Hindlimb muscle (tissue), 1 donor: ENCODE measurements at regions not wholly inside any gene's neighbourhood (a gene's known extent, or its start where the extent isn't known, plus 50 kb on each side); places are given as distances from the start of the nearest gene placed in this dataset.

Source experiments
- DNase-seq: peaks from one replicate; pipeline ENCODE4 v3.0.0-alpha.2; 2013

DNA sequence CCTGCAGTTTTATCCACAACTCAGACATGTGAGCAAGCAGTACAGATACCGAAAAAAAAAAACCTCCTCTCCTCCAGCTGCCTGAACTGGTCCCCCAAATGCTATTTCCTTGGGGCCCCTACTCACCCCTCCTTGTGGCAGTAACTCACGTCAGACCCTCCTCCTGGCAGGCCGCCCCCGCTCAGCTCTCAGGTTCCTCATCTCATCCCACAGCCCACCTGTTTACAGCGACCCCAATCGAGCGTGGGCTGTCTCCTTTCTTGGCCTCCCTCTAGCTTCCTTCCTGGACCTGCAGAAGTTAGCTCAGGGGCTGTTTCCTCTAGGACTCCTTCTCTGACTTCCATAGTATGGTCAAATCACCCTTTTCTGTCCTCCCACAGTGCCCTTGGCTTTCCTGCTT lies 455.3 kb downstream of the BCL11B start:
- DNase-seq, result no peak

DNA sequence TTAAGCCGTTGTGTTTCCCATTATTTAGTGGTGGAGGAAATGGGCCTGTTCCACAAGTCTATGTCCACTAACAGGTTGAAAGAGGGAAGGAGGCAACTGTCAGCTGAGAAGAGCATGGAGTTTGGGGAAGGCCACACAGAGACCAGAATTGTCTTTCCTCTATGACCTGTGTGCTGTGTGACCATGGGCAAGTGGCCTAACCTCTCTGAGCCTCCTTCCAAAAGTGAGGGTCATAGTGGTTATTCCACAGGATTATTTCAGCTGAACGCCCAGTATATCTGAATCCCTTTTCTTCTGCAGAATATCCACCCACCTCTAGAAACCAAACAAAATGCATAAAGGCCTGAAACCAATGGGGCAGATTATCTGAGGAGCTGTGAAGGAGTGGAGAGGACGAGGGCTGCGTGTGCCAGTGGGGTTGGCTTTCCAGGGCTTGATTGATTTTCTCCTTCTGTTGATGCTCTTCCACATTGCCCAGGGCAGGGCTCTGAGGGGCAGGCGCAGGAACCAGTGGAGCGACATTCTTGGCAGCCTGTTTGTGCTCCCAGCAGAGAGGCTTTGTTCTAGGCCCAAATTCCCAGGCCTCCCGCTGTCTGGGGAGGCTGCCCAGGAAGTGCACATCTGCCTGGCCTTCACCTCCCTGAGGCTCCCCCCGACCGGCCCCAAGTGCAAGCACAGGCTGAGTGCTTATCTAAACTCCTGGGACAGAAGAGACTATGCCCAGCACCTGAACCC lies 452.7 kb downstream of the BCL11B start:
- no peak for DNase-seq

DNA sequence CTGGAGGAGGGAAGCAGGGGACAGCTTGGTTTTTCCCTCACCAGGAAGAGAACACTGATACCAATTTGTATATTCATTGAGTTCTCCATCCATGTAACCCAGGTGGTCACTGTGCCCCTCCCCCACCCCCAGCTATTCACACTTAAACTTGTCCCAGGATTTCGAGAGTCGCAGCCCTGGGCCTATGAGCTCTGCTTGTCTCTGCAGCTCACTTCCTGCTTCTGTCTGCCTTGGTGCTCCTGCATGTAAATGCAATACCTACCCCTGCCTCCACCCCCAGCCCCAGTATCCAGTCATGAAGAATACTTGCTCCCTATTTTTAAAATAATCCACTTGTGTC lies 452.2 kb downstream of the BCL11B start:
- DNase-seq, result no peak

DNA sequence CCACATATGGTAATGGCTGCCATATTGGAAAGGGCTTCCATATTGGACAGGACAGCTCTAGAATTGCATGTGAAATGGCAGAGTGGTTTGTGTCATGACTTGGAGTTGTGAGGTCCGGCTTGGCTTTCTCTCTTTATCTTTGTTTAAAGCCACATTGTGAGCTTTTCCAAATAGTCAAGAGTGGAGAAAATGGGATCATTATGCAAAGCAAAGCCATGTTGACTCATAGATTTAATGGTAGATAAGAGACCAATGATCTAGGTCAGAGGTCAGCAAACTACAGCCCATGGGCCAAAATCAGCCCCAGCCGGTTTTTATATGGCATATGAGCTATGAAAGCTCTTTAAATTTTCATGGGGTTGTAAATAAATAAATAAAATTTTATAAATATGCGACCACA lies 449.1 kb downstream of the BCL11B start:
- DNase-seq, result no peak

DNA sequence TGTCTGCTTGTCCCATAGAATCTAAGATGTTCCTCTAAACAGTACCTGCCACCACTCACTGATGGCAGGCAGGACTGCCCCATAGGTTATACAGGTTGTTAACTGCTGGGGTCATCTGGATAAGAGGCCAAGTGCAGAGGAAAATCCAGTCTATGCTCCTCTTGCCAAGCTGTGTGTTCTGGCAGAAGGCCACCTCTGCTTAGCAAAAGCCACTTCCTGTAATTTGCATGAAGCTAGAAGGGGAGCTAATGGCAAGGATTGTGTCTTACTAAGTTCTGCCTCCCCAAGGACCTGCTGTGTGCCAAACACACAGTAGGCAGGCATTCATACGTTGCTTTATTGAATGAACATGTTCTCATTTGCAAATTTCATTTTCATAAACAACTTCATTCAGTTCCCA lies 445.4 kb downstream of the BCL11B start:
- no peak for DNase-seq

DNA sequence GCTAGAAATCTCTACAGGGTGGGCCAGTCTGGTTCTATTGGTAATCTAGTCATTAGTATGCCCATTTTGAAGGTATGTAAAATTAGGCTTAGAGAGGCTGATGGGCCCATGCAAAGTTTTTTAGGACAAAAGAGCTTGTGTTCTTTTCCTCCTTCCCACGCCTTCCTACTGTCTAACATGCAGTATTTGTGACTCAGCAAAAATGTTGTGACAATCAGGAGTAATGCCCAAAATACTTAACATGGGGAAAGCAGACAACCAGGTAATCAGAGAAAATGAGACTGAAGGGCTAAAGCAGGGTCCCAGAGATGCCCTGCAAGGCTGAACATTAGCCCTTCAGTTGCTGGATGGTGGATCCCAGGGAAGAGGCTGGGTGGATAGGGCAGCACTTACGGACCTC lies 437.9 kb downstream of the BCL11B start:
- DNase-seq, result no peak

DNA sequence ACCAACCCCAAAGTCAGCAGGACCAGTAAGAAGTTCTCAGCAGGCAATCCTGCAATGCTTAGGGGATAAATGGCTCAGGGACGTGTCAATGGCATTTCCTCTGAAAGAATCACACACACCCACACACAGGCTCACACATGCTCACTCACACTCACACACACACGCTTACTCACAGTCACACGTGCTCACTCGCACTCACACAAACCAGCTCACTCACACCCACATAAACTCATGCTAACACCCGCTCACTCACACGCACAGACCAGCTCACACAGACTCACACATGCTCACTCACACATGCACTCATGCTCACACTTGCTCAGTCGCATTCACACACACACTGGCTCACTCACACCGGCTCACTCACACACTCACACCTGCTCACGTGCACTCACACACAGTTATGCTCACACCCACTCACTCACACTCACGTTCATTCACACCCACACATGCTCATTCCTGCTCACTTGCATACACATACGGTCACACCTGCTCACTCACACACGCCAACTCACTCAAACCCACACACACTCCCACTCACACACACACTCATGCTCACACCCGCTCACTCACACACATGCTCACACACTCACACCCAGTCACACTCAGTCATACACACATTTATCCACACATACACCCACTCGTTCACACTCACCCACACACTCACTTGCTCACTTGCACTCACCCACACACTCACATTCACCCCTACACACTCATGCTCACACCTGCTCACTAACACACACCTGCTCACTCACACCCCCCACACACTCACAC lies 436.8 kb downstream of the BCL11B start:
- no peak for DNase-seq

DNA sequence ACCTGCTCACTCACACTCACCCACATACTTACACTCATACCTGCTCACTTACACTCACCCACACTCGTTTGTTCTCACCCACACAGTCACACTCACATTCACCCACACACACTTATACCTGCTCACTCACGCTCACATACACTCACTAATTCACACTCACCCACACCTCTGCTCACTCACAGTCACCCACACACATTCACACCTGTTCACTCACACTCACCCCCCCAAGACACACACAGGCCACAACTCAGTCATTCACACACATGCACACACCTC lies 436.2 kb downstream of the BCL11B start:
- no peak for DNase-seq

DNA sequence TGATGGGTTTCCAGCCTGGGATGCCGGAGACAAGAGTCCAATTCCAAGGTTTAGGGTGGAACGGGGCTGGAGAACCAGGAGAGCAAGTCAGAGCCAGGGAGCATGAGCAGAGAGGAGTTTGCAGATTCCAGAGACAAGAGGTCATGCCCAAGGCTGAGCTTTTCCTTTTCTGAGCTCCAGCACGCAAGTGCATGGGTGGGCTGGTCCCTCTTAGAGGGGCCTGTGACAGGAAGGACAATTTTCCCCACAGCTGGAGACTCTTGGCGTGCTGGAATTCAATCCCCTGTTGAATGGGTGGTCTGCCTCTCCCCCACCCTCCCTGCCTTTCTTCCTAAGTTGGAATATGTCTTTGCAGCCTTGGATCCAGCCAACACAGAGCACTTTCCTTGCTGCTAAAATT lies 431.9 kb downstream of the BCL11B start:
- no peak for DNase-seq

DNA sequence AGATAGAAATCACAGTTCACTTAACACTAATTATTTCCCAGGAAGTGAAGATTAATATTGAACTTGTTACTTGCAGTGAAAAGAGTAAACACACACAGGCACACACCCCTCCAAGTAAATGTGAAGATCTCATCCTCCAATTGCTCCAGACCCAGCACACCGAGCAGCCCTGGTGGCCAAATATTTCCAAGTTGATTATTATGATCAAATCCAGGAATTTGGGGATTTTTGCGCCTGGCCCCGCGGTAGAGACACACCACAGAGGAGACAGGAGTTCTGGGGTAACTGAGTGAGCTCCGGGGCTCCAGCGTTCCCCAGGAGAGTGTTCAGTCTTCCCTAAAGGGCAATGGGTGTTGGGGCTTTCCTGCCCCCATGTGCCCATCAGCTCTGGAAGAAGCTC lies 431.5 kb downstream of the BCL11B start:
- no peak for DNase-seq

DNA sequence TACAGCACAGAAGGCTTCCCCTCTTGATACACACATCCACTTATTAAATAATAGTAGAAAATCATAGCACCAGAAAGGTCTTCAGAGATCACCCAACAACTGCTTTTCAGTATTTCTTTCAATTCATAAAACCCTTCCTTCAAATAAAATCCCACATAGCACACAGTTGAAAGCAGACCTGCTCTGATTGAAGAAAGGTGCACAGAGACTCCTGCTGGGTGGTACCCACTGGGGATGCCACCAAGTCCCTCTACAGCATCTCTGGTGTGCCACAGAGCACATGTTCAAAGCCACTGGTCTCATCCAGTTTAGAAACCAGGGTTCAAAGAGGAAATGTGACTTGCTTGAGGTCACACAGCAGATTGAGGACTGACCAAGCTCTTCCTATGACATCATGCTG lies 427.5 kb downstream of the BCL11B start:
- no peak for DNase-seq

DNA sequence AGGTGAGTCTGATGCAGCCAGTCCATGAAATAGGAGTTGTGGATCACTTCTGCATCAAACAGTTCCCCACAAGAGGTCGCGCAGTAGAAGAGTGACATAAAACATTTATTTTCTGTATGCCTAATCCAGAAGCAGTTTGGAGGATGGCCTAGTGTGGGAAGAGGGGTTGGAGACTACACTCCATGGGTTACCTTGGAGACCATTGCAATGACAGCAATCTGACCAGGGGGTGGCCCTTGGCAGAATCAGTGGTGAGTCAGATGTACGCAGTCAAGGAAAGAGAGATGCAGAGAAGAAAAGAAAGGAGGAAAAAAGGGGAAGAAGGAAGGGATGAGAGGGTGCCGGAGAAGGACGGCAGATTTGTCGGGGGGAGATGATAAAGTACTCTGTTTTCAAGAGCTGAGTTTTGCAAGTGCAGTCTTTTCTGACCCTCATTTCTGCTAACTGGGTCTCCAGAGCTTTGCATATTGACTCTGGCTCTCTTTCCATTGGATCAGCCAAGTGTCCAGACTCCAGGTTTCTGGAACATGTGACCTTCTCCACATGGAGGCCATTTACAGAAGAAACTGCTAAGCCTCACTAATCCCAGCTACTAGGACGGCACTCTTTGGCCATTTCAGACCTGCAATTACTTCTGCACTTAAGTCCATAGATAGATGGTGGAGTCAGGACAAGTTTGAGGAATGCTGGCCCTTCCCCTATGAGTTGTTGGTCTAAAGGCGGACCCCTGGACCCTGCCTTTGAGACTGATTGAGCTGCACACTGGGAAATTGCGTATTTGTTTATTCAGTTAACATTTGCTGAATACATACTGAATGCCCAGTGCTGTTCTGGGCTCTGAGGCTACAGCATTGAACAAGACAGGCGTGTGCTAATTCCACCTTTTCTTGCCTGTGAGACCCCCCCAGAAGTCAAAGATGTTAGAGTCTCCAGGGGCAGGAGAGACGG lies 424.2 kb downstream of the BCL11B start:
- DNase-seq, result peak; percentile 11

DNA sequence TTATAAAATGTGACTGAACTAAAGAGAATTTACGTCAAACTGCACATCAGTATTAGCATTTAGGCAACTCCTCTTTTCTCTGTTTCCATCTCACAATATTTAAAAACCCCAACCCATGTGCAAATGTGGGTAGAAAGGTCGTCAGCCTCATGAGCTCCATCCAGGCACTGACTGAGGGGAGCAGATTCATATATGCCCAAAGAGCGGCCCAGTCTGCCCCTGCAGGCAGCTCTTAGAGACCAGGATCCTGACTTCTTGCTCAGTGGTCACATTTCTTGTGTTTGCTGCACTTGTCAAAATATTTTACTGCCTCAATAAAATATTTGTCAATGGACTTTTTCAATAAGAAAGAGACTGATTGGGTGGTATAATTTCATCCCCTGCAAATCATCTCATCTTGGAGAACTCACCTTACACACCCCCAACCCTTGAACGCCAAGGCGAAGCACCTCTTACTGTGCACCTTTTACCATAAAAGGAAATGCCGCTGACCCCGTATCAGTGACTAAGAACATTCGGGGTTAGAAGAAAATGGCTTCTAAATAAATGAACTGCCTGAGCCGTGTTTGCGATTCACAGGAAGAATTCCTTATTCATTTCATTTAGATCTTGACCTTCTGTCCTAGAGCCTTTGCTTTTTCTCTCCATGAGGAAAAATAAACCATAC lies 418.8 kb downstream of the BCL11B start:
- DNase-seq, result no peak

DNA sequence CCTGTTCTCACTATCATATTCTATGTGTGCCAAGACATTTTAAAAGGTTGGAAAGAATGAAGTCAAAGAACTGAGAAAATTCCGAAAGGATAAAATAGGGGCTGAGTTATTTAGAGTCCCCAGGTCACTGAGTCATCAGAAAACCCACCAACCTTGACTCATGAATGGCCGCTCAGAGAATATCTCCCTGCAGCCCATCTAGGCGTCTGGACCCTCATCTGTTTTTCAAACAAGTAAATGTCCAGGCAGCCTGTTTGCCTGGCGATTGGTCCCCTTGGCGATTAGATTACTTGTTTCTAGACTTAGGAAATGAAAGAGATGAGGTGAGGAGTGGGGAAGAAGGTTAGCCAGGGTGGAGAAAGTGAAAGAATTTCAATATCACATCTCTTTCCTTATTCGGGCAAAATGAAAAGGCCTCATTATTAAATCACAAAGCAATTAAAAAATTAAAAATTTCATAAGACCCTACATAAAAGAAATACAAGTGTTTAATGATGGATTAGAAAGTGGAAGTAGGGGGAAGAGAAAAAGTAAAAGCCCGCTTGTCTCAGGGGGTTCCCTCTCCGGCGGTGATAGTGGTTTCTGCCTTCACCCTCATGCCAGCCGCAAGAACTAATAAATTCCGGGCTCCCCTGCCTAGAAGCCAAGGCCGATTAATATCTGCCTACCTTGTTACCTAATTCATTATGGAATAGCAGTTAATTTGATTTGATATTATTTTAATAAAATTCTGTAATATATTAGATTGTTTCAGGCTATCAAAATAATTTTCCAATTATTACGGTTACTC lies 415.9 kb downstream of the BCL11B start:
- no peak for DNase-seq

DNA sequence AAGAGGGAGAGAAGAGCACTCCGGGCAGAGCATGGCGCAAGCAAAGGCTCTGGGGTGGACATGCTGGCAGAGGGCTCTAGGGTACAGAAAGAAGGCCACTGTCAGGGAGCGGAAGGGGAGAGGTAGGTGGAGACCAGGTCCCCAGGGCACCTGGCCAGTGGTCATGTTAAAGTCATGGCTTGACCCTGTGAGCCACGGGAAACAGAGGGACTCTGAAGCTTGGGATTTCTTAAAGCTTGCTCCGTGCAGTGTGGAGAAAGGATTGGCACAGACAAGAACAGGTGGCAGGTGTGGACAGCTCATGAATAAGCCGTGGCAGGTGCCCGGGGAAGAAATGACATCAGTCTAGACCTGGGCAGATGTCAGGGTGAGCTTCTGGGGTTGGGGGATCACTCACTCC lies 413.8 kb downstream of the BCL11B start:
- no peak for DNase-seq

DNA sequence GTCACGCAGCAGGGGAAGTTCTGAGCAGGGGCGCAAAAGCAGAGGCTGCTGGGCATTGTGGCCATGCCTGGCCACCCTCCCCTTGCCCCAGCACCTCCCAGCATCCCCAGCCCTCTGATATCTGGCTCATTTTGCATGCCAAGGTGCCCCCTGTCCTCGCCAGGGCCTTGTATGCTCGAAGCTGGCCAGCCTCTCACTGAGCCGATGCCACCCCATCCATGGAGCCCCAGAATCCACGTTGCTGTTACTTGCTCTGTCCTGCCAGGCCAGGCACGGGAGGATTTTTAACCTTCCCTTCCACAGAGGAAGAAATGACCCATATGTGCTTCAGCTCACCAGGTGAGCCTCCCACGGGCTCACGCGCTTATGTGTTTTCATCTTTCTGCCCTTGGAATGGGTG lies 413.4 kb downstream of the BCL11B start:
- no peak for DNase-seq

DNA sequence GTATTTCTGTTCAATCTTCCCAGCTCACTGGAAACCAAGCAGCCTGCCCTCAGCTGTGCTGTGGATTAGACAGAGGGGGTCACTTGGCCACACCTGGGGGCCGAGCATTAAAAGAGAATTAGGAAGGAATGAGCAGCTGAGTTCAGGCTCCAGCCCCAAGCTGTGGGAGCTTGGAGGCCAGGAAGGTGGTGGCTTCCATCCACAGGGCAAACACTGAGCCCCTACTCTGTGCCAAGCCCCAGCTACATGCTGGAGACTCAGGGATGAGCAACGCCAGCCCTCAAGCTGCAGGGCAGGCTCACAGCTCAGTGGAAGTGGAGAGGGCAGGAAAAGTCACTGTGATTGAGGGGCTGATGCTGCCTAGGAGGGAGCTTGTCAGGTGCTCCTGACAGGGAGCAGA lies 412.7 kb downstream of the BCL11B start:
- DNase-seq, result no peak

DNA sequence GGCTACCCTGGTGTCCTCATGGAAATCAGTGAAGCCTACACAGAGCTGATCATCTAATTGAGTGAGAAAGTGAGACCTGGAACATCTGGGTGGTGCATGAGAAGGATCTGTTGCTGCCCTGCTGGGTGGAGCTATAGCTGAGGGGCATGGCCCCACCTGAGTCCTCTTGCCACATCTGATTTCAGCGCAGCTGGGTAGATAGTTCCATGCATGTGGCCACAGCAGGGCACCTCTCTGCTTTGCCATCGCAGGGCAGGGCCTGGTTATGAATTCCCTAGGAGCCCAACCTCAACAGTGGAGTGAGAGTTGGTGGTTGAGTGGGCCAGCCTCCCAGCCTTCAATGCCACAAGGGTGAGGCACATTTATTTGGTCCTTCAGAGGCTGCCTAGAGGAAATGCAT lies 407.8 kb downstream of the BCL11B start:
- DNase-seq, result no peak

DNA sequence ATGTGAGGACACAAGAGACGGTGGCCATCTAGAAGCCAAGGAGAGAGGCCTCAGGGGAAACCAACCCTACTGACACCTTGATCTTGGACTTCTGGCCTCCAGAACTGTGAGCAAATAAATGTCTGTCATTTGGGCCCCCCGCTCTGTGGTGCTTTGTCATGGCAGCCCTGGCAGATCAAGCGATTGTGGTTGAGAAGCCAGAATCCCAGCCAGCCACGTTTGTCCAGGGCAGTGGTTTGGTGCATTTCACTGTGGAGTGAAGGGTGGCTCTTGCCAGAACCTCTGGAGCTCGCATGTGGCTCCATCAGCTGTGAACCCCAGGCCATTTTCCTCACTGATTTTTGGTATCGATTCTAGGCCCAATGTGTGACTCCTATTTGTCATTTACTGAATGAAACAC lies 404.9 kb downstream of the BCL11B start:
- no peak for DNase-seq

DNA sequence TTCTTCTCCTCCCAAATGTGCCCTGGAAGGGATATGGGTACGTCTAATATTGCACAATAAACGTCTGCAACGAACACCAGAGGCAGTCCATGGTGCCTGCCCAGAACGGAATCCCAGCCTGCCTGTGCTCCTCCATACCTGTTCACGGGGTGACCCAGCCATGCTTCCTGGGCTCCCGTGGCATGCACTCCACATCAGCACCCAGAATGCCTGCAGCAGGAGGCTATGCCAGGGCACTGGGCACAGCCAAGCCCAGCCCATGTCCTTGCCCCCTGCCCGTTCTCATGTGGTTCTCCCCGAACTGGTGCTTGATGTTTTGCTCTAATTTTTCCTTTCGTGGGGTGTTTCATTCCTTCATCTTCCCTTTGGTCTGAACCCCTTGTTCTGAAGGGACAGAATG lies 404.3 kb downstream of the BCL11B start:
- DNase-seq, result no peak

DNA sequence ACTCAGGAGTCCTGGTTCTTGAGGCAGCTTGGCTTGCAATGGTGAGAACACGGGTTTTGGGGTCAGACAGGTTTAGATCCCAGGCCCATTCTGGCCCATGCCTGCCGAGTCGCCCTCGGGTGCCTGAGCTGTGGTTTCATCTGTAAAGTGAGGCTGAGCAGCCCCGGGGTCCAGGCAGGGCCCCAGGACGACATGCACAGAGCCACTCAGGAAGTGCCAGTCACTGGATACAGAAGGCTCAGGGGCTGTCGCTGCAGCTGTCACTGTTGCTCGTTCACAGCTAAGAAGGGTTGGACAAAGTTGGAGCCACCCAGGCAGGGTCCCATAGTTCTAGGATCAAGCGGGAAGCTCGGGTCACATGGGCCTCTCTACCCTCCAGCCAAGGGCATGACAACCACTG lies 403.1 kb downstream of the BCL11B start:
- DNase-seq, result no peak

DNA sequence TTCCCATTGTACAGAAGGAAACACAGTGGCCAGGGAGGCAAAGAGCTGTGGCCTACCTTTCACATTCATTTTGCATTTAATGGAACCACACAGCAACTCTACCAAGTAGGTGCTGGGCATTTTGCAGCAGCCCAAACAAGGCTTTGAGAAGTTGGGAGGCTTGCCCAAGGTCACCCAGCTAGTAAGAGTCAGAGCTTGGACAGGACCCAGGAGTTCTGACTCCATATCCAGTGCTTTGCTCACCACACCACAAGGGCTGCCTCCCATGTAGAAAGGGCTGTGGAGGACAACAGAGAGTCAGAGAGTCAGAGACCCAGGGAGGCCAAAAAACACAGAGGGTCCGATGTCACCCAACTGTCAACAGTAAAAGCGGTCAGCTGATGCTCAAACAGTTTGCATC lies 400.2 kb downstream of the BCL11B start:
- no peak for DNase-seq
